ENCODE measurements at regions not wholly inside any gene's neighbourhood (a gene's known extent, or its start where the extent isn't known, plus 50 kb on each side); places are given as distances from the start of the nearest gene placed in this dataset.

DNA sequence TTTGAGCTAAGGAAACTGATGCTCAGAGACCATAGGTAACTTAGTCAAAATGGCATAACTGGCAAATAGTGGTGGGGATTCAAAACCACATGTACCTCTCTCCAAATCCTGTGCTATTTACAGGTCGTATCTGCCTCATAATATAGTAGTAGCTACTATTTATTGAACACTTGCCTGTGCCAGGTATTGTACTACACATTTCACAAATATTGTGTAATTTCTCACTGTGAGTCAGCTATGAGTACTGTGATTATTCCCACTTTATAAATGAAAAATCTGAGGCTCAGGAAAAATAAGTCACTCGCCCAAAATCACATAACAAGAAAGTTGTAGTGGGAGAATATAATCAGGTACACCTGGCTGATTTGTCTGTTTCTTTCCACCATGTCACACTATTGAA, 199.8 kb upstream of the FAT3 start:
- Mint-ChIP-seq H3K27me3 (ENCODE audit: low read depth) (no peaks in the 10 kb centered on the region), H3K9me3 (0 out of 2 replicates have a peak, but pooled peaks cover 6% of the 10 kb centered on the region), H3K4me3 (no peak overlapping the region), H3K27ac (no peak overlapping the region), H3K36me3 (no peaks in the 10 kb centered on the region; the same call in 1 of the 2 replicates), H3K4me1 (peaks cover 10% of the 10 kb centered on the region)
- POLR2A ChIA-PET = no interaction called here
- CTCF ChIA-PET = no interaction called here
- ATAC-seq (no peak), DNase-seq (ENCODE audit: low spot score) (no peak)
- no peak for TF ChIP-seq ZBTB21 (CRISPR knock-in tag; IDR thresholded peaks at IDR 0.05; ENCODE audit: borderline replicate concordance)
- no peak for TF ChIP-seq NR3C1 (CRISPR knock-in tag; conservative IDR thresholded peaks at IDR 0.05; ENCODE audit: low read depth)
- TF ChIP-seq, protein P1, sequence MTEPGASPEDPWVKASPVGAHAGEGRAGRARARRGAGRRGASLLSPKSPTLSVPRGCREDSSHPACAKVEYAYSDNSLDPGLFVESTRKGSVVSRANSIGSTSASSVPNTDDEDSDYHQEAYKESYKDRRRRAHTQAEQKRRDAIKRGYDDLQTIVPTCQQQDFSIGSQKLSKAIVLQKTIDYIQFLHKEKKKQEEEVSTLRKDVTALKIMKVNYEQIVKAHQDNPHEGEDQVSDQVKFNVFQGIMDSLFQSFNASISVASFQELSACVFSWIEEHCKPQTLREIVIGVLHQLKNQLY (CRISPR knock-in tag; IDR thresholded peaks at IDR 0.05) = no peak
- no peak for TF ChIP-seq ZMAT4 (CRISPR knock-in tag; IDR thresholded peaks at IDR 0.05)
- TF ChIP-seq, protein P2, sequence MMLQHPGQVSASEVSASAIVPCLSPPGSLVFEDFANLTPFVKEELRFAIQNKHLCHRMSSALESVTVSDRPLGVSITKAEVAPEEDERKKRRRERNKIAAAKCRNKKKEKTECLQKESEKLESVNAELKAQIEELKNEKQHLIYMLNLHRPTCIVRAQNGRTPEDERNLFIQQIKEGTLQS (CRISPR knock-in tag; conservative IDR thresholded peaks at IDR 0.05) = no peak
- TF ChIP-seq USF1 (CRISPR knock-in tag; IDR thresholded peaks at IDR 0.05) = no peak
- TF ChIP-seq JUN (CRISPR knock-in tag; IDR thresholded peaks at IDR 0.05) = no peak
- TF ChIP-seq E2F4 (CRISPR knock-in tag; IDR thresholded peaks at IDR 0.05; ENCODE audit: borderline replicate concordance, low read depth) = no peak

GRCh38 chr11:92022499-92022898, 202.1 kb upstream of the FAT3 start:
- ChIA-PET POLR2A (no interaction called here), CTCF (interaction anchor here (1.0 to 1.5 kb wide), 2 partner anchors 13 to 48 kb away, joined by 3 read pairs; no protein-coding TSS in a partner anchor)
- Mint-ChIP-seq H3K4me3 (no peak overlapping the region), H3K27ac (no peak overlapping the region), H3K36me3 (peaks cover 2% of the 10 kb centered on the region), H3K9me3 (peaks cover 13% of the 10 kb centered on the region), H3K4me1 (peaks cover 10% of the 10 kb centered on the region), H3K27me3 (ENCODE audit: low read depth) (no peaks in the 10 kb centered on the region)
- TF ChIP-seq ZNF425 (CRISPR knock-in tag; conservative IDR thresholded peaks at IDR 0.05) (no peak), GTF2I (CRISPR knock-in tag; conservative IDR thresholded peaks at IDR 0.05) (no peak), ZNF232 (CRISPR knock-in tag; IDR thresholded peaks at IDR 0.05) (no peak), RELA (CRISPR knock-in tag; IDR thresholded peaks at IDR 0.05; ENCODE audit: borderline replicate concordance) (no peak), GABPB1 (CRISPR knock-in tag; IDR thresholded peaks at IDR 0.05) (no peak), ETV6 (CRISPR knock-in tag; IDR thresholded peaks at IDR 0.05) (no peak), NFATC4 (CRISPR knock-in tag; IDR thresholded peaks at IDR 0.05) (no peak), USF1 (CRISPR knock-in tag; IDR thresholded peaks at IDR 0.05) (no peak), NR3C1 (CRISPR knock-in tag; conservative IDR thresholded peaks at IDR 0.05; ENCODE audit: low read depth) (no peak)
- TF ChIP-seq, protein P3, sequence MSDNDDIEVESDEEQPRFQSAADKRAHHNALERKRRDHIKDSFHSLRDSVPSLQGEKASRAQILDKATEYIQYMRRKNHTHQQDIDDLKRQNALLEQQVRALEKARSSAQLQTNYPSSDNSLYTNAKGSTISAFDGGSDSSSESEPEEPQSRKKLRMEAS (CRISPR knock-in tag; IDR thresholded peaks at IDR 0.05) = no peak
- TF ChIP-seq, protein P4, sequence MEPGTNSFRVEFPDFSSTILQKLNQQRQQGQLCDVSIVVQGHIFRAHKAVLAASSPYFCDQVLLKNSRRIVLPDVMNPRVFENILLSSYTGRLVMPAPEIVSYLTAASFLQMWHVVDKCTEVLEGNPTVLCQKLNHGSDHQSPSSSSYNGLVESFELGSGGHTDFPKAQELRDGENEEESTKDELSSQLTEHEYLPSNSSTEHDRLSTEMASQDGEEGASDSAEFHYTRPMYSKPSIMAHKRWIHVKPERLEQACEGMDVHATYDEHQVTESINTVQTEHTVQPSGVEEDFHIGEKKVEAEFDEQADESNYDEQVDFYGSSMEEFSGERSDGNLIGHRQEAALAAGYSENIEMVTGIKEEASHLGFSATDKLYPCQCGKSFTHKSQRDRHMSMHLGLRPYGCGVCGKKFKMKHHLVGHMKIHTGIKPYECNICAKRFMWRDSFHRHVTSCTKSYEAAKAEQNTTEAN (CRISPR knock-in tag; IDR thresholded peaks at IDR 0.05) = no peak
- ATAC-seq = no peak
- no peak for DNase-seq (ENCODE audit: low spot score)
